Small intestine (tissue), 7 donors: ENCODE measurements at regions not wholly inside any gene's neighbourhood (a gene's known extent, or its start where the extent isn't known, plus 50 kb on each side); places are given as distances from the start of the nearest gene placed in this dataset.
"Not testable (repeated sequence)": the region's sequence is repeated elsewhere in the genome, so short reads cannot be mapped to it uniquely, and the experiment has no call there.

Experiments used
- DNase-seq, 2 donors: peaks; one replicate each; pipeline versions ENCODE4 v3.0.0 to v3.0.0-alpha.2; 2013
- FAIRE-seq: peaks from 2 replicates; lab custom pipeline; 2012; peaks lifted over from hg19 to GRCh38; lab: Jason Lieb, UNC
- H3K27ac ChIP-seq, 3 donors: one replicate each; pipeline ENCODE4 v1.5.1; 2013; ENCODE audit warnings: low read length in 2 of 3, mild to moderate bottlenecking in 2 of 3, control low read depth in 1 of 3, inconsistent platforms in 1 of 3, low read depth in 1 of 3, moderate library complexity in 1 of 3
- H3K27me3 ChIP-seq, 3 donors: one replicate each; pipeline ENCODE4 v1.6.1; 2013; ENCODE audit warnings: low read length in 3 of 3, inconsistent platforms in 1 of 3; ENCODE audit not compliant: control insufficient read depth in 3 of 3, insufficient read depth in 3 of 3
- H3K36me3 ChIP-seq, 3 donors: one replicate each; pipeline ENCODE4 v1.6.1; 2013; ENCODE audit warnings: low read length in 3 of 3, inconsistent platforms in 1 of 3, low read depth in 1 of 3, mild to moderate bottlenecking in 1 of 3, moderate library complexity in 1 of 3; ENCODE audit not compliant: control insufficient read depth in 3 of 3, insufficient read depth in 2 of 3
- H3K4me1 ChIP-seq, 3 donors: one replicate each; pipeline ENCODE4 v1.6.1; 2013; ENCODE audit warnings: low read length in 2 of 3, inconsistent platforms in 1 of 3, low read depth in 1 of 3, mild to moderate bottlenecking in 1 of 3, moderate library complexity in 1 of 3; ENCODE audit not compliant: control insufficient read depth in 3 of 3, insufficient read depth in 2 of 3
- H3K4me3 ChIP-seq, 3 donors: one replicate each; pipeline ENCODE4 v1.5.1; 2013; ENCODE audit warnings: low read length in 3 of 3, control low read depth in 1 of 3, inconsistent platforms in 1 of 3, low read depth in 1 of 3, mild to moderate bottlenecking in 1 of 3, moderate library complexity in 1 of 3
- H3K9me3 ChIP-seq, 2 donors: one replicate each; pipeline ENCODE4 v1.6.1; 2013; ENCODE audit warnings: low read depth in 1 of 2, low read length in 1 of 2; ENCODE audit not compliant: control insufficient read depth in 2 of 2, insufficient read depth in 1 of 2
- WGBS, 3 donors: extraction: QIAGEN DNeasy Blood & Tissue Kit; methylation state at CpG; one replicate each; pipeline ENCODE4 v1.1.7; 2013; 5-methylcytosine and 5-hydroxymethylcytosine counted together
- donor health status: healthy with polysubstance abuse.
- donor health status: control.
- donor health status: control.
- donor health status: Bipolar disorder and iron deficiency.
- donor health status: healthy.

- Histone ChIP-seq H3K4me1 (no peaks in the 10 kb centered on the region), H3K4me3 (no peak overlapping the region), H3K9me3 (no peaks in the 10 kb centered on the region), H3K36me3 (no peaks in the 10 kb centered on the region), H3K27ac (no peak overlapping the region), H3K27me3 (no peaks in the 10 kb centered on the region)
- DNase-seq (peak; percentile 7 to 22), FAIRE-seq (no peak)
- 13 to 16% (median 16%) methylated on average over 15 of the region's 15 CpGs for WGBS, 3 donors
These were observed 138.0 kb downstream of the RBMX2 start for GRCh38 chrX:130539721-130540321.

GRCh38 chrX:130543603-130544325 lies 142.0 kb downstream of the RBMX2 start:
- 43 to 66% (median 50%) methylated on average over 4 of the region's 4 CpGs for WGBS, 3 donors
- FAIRE-seq: no peak

GRCh38 chrX:130545796-130546195 lies 144.0 kb downstream of the RBMX2 start:
- 83 to 95% (median 95%) methylated on average over 2 of the region's 2 CpGs for WGBS, 3 donors
- Histone ChIP-seq H3K4me1 (no peaks in the 10 kb centered on the region), H3K27ac (no peak overlapping the region), H3K36me3 (no peaks in the 10 kb centered on the region), H3K27me3 (no peaks in the 10 kb centered on the region), H3K4me3 (no peak overlapping the region), H3K9me3 (no peaks in the 10 kb centered on the region)
- DNase-seq: no peak
- FAIRE-seq: no peak

More at GRCh38 chrX:130543603-130544325, 142.0 kb downstream of the RBMX2 start:
- Histone ChIP-seq H3K4me1 (no peaks in the 10 kb centered on the region), H3K4me3 (no peak overlapping the region), H3K27me3 (no peaks in the 10 kb centered on the region), H3K36me3 (no peaks in the 10 kb centered on the region), H3K9me3 (no peaks in the 10 kb centered on the region), H3K27ac (no peak overlapping the region)
- no peak for DNase-seq

- FAIRE-seq, H3K27ac ChIP-seq, H3K4me3 ChIP-seq, H3K36me3 ChIP-seq, DNase-seq, H3K27me3 ChIP-seq, H3K4me1 ChIP-seq, H3K9me3 ChIP-seq: not testable (repeated sequence)
- 52 to 58% (median 54%) methylated on average over 5 of the region's 5 CpGs for WGBS, 3 donors
These were observed 147.6 kb downstream of the RBMX2 start for GRCh38 chrX:130549382-130549781.

GRCh38 chrX:130550351-130550750 lies 148.6 kb downstream of the RBMX2 start:
- 62 to 88% (median 71%) methylated on average over 2 of the region's 2 CpGs for WGBS, 3 donors
- Histone ChIP-seq H3K9me3 (no peaks in the 10 kb centered on the region), H3K36me3 (no peaks in the 10 kb centered on the region), H3K27ac (no peak overlapping the region), H3K4me1 (no peaks in the 10 kb centered on the region), H3K27me3 (peaks cover 0 to 5% (median 0%) of the 10 kb centered on the region in 3 donors), H3K4me3 (no peak overlapping the region)
- FAIRE-seq (no peak), DNase-seq (no peak)

GRCh38 chrX:130552444-130553073 lies 150.8 kb downstream of the RBMX2 start:
- DNase-seq: no peak
- no peaks in the 10 kb centered on the region for H3K4me1 ChIP-seq
- FAIRE-seq: no peak
- H3K27ac ChIP-seq: no peak overlapping the region
- peaks cover 0 to 5% (median 0%) of the 10 kb centered on the region in 3 donors for H3K27me3 ChIP-seq
- no peaks in the 10 kb centered on the region for H3K36me3 ChIP-seq
- H3K4me3 ChIP-seq: no peak overlapping the region
- H3K9me3 ChIP-seq: no peaks in the 10 kb centered on the region
- 67 to 79% (median 72%) methylated on average over 6 of the region's 6 CpGs for WGBS, 3 donors

GRCh38 chrX:130555341-130555740 lies 153.6 kb downstream of the RBMX2 start:
- Histone ChIP-seq H3K27me3 (peaks cover 0 to 5% (median 0%) of the 10 kb centered on the region in 3 donors), H3K4me3 (no peak overlapping the region), H3K4me1 (no peaks in the 10 kb centered on the region), H3K27ac (no peak overlapping the region), H3K9me3 (no peaks in the 10 kb centered on the region), H3K36me3 (no peaks in the 10 kb centered on the region)
- no peak for FAIRE-seq
- 70 to 83% (median 75%) methylated on average over 3 of the region's 3 CpGs for WGBS, 3 donors
- DNase-seq: no peak

- 28 to 52% (median 49%) methylated on average over 3 of the region's 3 CpGs for WGBS, 3 donors
- no peaks in the 10 kb centered on the region for H3K36me3 ChIP-seq
- no peak for FAIRE-seq
- peaks cover 0 to 5% (median 0%) of the 10 kb centered on the region in 3 donors for H3K27me3 ChIP-seq
- no peaks in the 10 kb centered on the region for H3K9me3 ChIP-seq
- H3K4me3 ChIP-seq: no peak overlapping the region
- H3K27ac ChIP-seq: no peak overlapping the region
- DNase-seq: no peak
- H3K4me1 ChIP-seq: no peaks in the 10 kb centered on the region
These were observed 154.0 kb downstream of the RBMX2 start for GRCh38 chrX:130555757-130556156.
